ENCODE measurements at regions not wholly inside any gene's neighbourhood (a gene's known extent, or its start where the extent isn't known, plus 50 kb on each side); places are given as distances from the start of the nearest gene placed in this dataset.

DNA sequence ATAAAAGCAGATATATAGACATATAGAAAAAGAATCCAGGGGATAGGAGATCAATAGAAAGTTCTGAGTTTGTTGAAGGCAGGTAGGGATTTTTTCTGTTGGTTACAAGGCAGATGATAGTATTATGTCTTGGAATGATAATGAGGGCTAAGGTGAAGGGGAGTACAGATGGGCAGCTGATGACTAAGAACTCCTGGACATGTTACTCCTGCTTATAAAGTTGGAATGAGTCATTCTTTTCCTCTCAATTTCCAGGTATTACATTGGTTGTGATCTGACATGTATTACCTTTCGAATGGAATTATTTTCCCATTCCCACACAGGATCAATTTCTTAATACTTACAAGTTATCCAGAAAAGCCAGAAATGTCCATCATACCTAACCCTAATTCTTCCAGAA lies 545.2 kb upstream of the MGAT4C start:
- TF ChIP-seq, protein P1, sequence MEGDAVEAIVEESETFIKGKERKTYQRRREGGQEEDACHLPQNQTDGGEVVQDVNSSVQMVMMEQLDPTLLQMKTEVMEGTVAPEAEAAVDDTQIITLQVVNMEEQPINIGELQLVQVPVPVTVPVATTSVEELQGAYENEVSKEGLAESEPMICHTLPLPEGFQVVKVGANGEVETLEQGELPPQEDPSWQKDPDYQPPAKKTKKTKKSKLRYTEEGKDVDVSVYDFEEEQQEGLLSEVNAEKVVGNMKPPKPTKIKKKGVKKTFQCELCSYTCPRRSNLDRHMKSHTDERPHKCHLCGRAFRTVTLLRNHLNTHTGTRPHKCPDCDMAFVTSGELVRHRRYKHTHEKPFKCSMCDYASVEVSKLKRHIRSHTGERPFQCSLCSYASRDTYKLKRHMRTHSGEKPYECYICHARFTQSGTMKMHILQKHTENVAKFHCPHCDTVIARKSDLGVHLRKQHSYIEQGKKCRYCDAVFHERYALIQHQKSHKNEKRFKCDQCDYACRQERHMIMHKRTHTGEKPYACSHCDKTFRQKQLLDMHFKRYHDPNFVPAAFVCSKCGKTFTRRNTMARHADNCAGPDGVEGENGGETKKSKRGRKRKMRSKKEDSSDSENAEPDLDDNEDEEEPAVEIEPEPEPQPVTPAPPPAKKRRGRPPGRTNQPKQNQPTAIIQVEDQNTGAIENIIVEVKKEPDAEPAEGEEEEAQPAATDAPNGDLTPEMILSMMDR (IDR thresholded peaks at IDR 0.05), result no peak
- no peak for TF ChIP-seq EZH2 (IDR thresholded peaks at IDR 0.05)
